ENCODE measurements at regions not wholly inside any gene's neighbourhood (a gene's known extent, or its start where the extent isn't known, plus 50 kb on each side); places are given as distances from the start of the nearest gene placed in this dataset.

- FAIRE-seq (no peak), DNase-seq (no peak)
- no peaks in the 10 kb centered on the region for H3K36me3 ChIP-seq (ENCODE audit: control insufficient read depth in 2 of 3, insufficient read depth in 3 of 3, low read length in 3 of 3)
- H3K27me3 ChIP-seq (ENCODE audit: control insufficient read depth, insufficient read depth, low read length) = no peaks in the 10 kb centered on the region
- no peak overlapping the region for H3K4me3 ChIP-seq (ENCODE audit: low read length in 3 of 3)
- H3K27ac ChIP-seq (ENCODE audit: low read depth in 2 of 2, low read length in 2 of 2) = no peak overlapping the region
- no peak for TF ChIP-seq CTCF (IDR thresholded peaks at IDR 0.05; ENCODE audit: borderline replicate concordance, extremely low read depth, insufficient read depth)
- no peaks in the 10 kb centered on the region for H3K4me1 ChIP-seq (ENCODE audit: control insufficient read depth in 2 of 3, insufficient read depth in 2 of 3, low read depth in 1 of 3, low read length in 3 of 3)
- H3K9me3 ChIP-seq (ENCODE audit: control insufficient read depth in 2 of 3, insufficient read depth in 1 of 3, low read length in 3 of 3) = no peaks in the 10 kb centered on the region
- intact Hi-C loops (cut with DNase I) = no loop called here
- no peak overlapping the region for H3K9ac ChIP-seq (ENCODE audit: low read length in 3 of 3)
Measured at GRCh38 chr4:15130441-15130840, 128.2 kb downstream of the CPEB2 start.

GRCh38 chr4:15131551-15131950 is 129.3 kb downstream of the CPEB2 start:
- Histone ChIP-seq H3K27me3 (ENCODE audit: control insufficient read depth, insufficient read depth, low read length) (no peaks in the 10 kb centered on the region), H3K4me3 (ENCODE audit: low read length in 3 of 3) (no peak overlapping the region), H3K4me1 (ENCODE audit: control insufficient read depth in 2 of 3, insufficient read depth in 2 of 3, low read depth in 1 of 3, low read length in 3 of 3) (no peaks in the 10 kb centered on the region), H3K27ac (ENCODE audit: low read depth in 2 of 2, low read length in 2 of 2) (no peak overlapping the region), H3K9me3 (ENCODE audit: control insufficient read depth in 2 of 3, insufficient read depth in 1 of 3, low read length in 3 of 3) (no peaks in the 10 kb centered on the region), H3K36me3 (ENCODE audit: control insufficient read depth in 2 of 3, insufficient read depth in 3 of 3, low read length in 3 of 3) (no peaks in the 10 kb centered on the region), H3K9ac (ENCODE audit: low read length in 3 of 3) (no peak overlapping the region)
- no peak for TF ChIP-seq CTCF (IDR thresholded peaks at IDR 0.05; ENCODE audit: borderline replicate concordance, extremely low read depth, insufficient read depth)
- intact Hi-C loops (cut with DNase I) = no loop called here
- FAIRE-seq = no peak
- no peak for DNase-seq

GRCh38 chr4:15132739-15133138 is 130.5 kb downstream of the CPEB2 start:
- no peak overlapping the region for H3K9ac ChIP-seq (ENCODE audit: low read length in 3 of 3)
- H3K4me3 ChIP-seq (ENCODE audit: low read length in 3 of 3) = no peak overlapping the region
- no peak overlapping the region for H3K27ac ChIP-seq (ENCODE audit: low read depth in 2 of 2, low read length in 2 of 2)
- no peak for TF ChIP-seq CTCF (IDR thresholded peaks at IDR 0.05; ENCODE audit: borderline replicate concordance, extremely low read depth, insufficient read depth)
- H3K36me3 ChIP-seq (ENCODE audit: control insufficient read depth in 2 of 3, insufficient read depth in 3 of 3, low read length in 3 of 3) = no peaks in the 10 kb centered on the region
- DNase-seq (no peak), FAIRE-seq (no peak)
- H3K9me3 ChIP-seq (ENCODE audit: control insufficient read depth in 2 of 3, insufficient read depth in 1 of 3, low read length in 3 of 3) = peaks cover 0 to 3% (median 0%) of the 10 kb centered on the region in 3 donors
- intact Hi-C loops (cut with DNase I) = no loop called here
- no peaks in the 10 kb centered on the region for H3K4me1 ChIP-seq (ENCODE audit: control insufficient read depth in 2 of 3, insufficient read depth in 2 of 3, low read depth in 1 of 3, low read length in 3 of 3)
- H3K27me3 ChIP-seq (ENCODE audit: control insufficient read depth, insufficient read depth, low read length) = no peaks in the 10 kb centered on the region

GRCh38 chr4:15139599-15139998 is 137.3 kb downstream of the CPEB2 start:
- Histone ChIP-seq H3K27ac (ENCODE audit: low read depth in 2 of 2, low read length in 2 of 2) (no peak overlapping the region), H3K4me3 (ENCODE audit: low read length in 3 of 3) (no peak overlapping the region), H3K27me3 (ENCODE audit: control insufficient read depth, insufficient read depth, low read length) (no peaks in the 10 kb centered on the region), H3K36me3 (ENCODE audit: control insufficient read depth in 2 of 3, insufficient read depth in 3 of 3, low read length in 3 of 3) (no peaks in the 10 kb centered on the region), H3K9me3 (ENCODE audit: control insufficient read depth in 2 of 3, insufficient read depth in 1 of 3, low read length in 3 of 3) (peaks cover 0 to 3% (median 0%) of the 10 kb centered on the region in 3 donors), H3K9ac (ENCODE audit: low read length in 3 of 3) (no peak overlapping the region), H3K4me1 (ENCODE audit: control insufficient read depth in 2 of 3, insufficient read depth in 2 of 3, low read depth in 1 of 3, low read length in 3 of 3) (no peaks in the 10 kb centered on the region)
- no peak for TF ChIP-seq CTCF (IDR thresholded peaks at IDR 0.05; ENCODE audit: borderline replicate concordance, extremely low read depth, insufficient read depth)
- no peak for FAIRE-seq
- DNase-seq = no peak
- intact Hi-C loops (cut with DNase I) = no loop called here
